ENCODE measurements at regions not wholly inside any gene's neighbourhood (a gene's known extent, or its start where the extent isn't known, plus 50 kb on each side); places are given as distances from the start of the nearest gene placed in this dataset.

- TF ChIP-seq CTCF (IDR thresholded peaks at IDR 0.05; ENCODE audit: unreplicated experiment), result no peak
- no peak overlapping the region for H3K27ac Mint-ChIP-seq (ENCODE audit: low read depth, unreplicated experiment)
- H3K27me3 Mint-ChIP-seq (ENCODE audit: insufficient read depth, unreplicated experiment), result no peaks in the 10 kb centered on the region
- H3K36me3 Mint-ChIP-seq (ENCODE audit: insufficient read depth, unreplicated experiment), result no peaks in the 10 kb centered on the region
- H3K9me3 Mint-ChIP-seq (ENCODE audit: unreplicated experiment), result no peaks in the 10 kb centered on the region
- ChIA-PET CTCF (interaction anchor here (0.6 kb wide), 1 partner anchor 1438 kb away, joined by 3 read pairs; no protein-coding TSS in a partner anchor), POLR2A (no interaction called here)
- intact Hi-C loops (cut with micrococcal nuclease), result no loop called here
- no peak for DNase-seq (ENCODE audit: unreplicated experiment)
- no TSS peak for BruUV-seq (replicated peaks)
- no peak overlapping the region for H3K4me3 Mint-ChIP-seq (ENCODE audit: unreplicated experiment)
- no peaks in the 10 kb centered on the region for H3K4me1 Mint-ChIP-seq (ENCODE audit: insufficient read depth, unreplicated experiment)
These were observed 397.5 kb downstream of the HDGFL1 start for GRCh38 chr6:22966691-22967422.

- DNase-seq (ENCODE audit: unreplicated experiment), result no peak
- H3K27me3 Mint-ChIP-seq (ENCODE audit: insufficient read depth, unreplicated experiment), result no peaks in the 10 kb centered on the region
- no peak overlapping the region for H3K4me3 Mint-ChIP-seq (ENCODE audit: unreplicated experiment)
- BruUV-seq (replicated peaks), result no TSS peak
- no peaks in the 10 kb centered on the region for H3K9me3 Mint-ChIP-seq (ENCODE audit: unreplicated experiment)
- no peaks in the 10 kb centered on the region for H3K36me3 Mint-ChIP-seq (ENCODE audit: insufficient read depth, unreplicated experiment)
- intact Hi-C loops (cut with micrococcal nuclease), result no loop called here
- no peaks in the 10 kb centered on the region for H3K4me1 Mint-ChIP-seq (ENCODE audit: insufficient read depth, unreplicated experiment)
- ChIA-PET CTCF (no interaction called here), POLR2A (interaction anchor here (0.7 kb wide), 2 partner anchors 416 to 717 kb away, joined by 3 to 4 read pairs; no protein-coding TSS in a partner anchor)
- no peak overlapping the region for H3K27ac Mint-ChIP-seq (ENCODE audit: low read depth, unreplicated experiment)
- TF ChIP-seq CTCF (IDR thresholded peaks at IDR 0.05; ENCODE audit: unreplicated experiment), result no peak
These were observed 400.6 kb downstream of the HDGFL1 start for GRCh38 chr6:22970004-22970403.

- no peaks in the 10 kb centered on the region for H3K9me3 Mint-ChIP-seq (ENCODE audit: unreplicated experiment)
- ChIA-PET POLR2A (no interaction called here), CTCF (interaction anchor here (0.5 kb wide), 1 partner anchor 479 kb away, joined by 4 read pairs; no protein-coding TSS in a partner anchor)
- H3K4me1 Mint-ChIP-seq (ENCODE audit: insufficient read depth, unreplicated experiment), result no peaks in the 10 kb centered on the region
- TF ChIP-seq CTCF (IDR thresholded peaks at IDR 0.05; ENCODE audit: unreplicated experiment), result no peak
- no peak for DNase-seq (ENCODE audit: unreplicated experiment)
- no peak overlapping the region for H3K27ac Mint-ChIP-seq (ENCODE audit: low read depth, unreplicated experiment)
- intact Hi-C loops (cut with micrococcal nuclease), result no loop called here
- BruUV-seq (replicated peaks), result no TSS peak
- H3K27me3 Mint-ChIP-seq (ENCODE audit: insufficient read depth, unreplicated experiment), result no peaks in the 10 kb centered on the region
- no peak overlapping the region for H3K4me3 Mint-ChIP-seq (ENCODE audit: unreplicated experiment)
- H3K36me3 Mint-ChIP-seq (ENCODE audit: insufficient read depth, unreplicated experiment), result no peaks in the 10 kb centered on the region
These were observed 403.4 kb downstream of the HDGFL1 start for GRCh38 chr6:22972771-22973170.

- intact Hi-C loops (cut with micrococcal nuclease), result no loop called here
- no peaks in the 10 kb centered on the region for H3K9me3 Mint-ChIP-seq (ENCODE audit: unreplicated experiment)
- DNase-seq (ENCODE audit: unreplicated experiment), result no peak
- no peaks in the 10 kb centered on the region for H3K36me3 Mint-ChIP-seq (ENCODE audit: insufficient read depth, unreplicated experiment)
- H3K27ac Mint-ChIP-seq (ENCODE audit: low read depth, unreplicated experiment), result no peak overlapping the region
- no peak overlapping the region for H3K4me3 Mint-ChIP-seq (ENCODE audit: unreplicated experiment)
- no peaks in the 10 kb centered on the region for H3K27me3 Mint-ChIP-seq (ENCODE audit: insufficient read depth, unreplicated experiment)
- no peak for TF ChIP-seq CTCF (IDR thresholded peaks at IDR 0.05; ENCODE audit: unreplicated experiment)
- no TSS peak for BruUV-seq (replicated peaks)
- CTCF ChIA-PET, result no interaction called here
- POLR2A ChIA-PET, result interaction anchor here (1.0 kb wide), 1 partner anchor 17 kb away, joined by 4 read pairs; no protein-coding TSS in a partner anchor
- H3K4me1 Mint-ChIP-seq (ENCODE audit: insufficient read depth, unreplicated experiment), result no peaks in the 10 kb centered on the region
These were observed 405.7 kb downstream of the HDGFL1 start for GRCh38 chr6:22975079-22975478.
